Lung (tissue), 11 donors: ENCODE measurements at regions not wholly inside any gene's neighbourhood (a gene's known extent, or its start where the extent isn't known, plus 50 kb on each side); places are given as distances from the start of the nearest gene placed in this dataset.

ENCODE experiments used
- ATAC-seq: fragments of 200-7000 bp; cut with Tn5 transposase; one replicate; pipeline ENCODE4 v1.9.1; 2020; ENCODE audit warnings: moderate number of reproducible peaks; ENCODE audit not compliant: insufficient read depth, low FRiP score
- DNase-seq, 3 donors: peaks; one replicate each; pipeline ENCODE4 v3.0.0-alpha.2; 2013 to 2017
- H3K27ac ChIP-seq, 2 donors: one replicate each; pipeline ENCODE4 v1.5.1; 2013; ENCODE audit warnings: mild to moderate bottlenecking in 2 of 2, moderate library complexity in 2 of 2, control low read depth in 1 of 2, inconsistent platforms in 1 of 2, low read depth in 1 of 2, low read length in 1 of 2
- H3K27me3 ChIP-seq, 3 donors: one replicate each; pipeline ENCODE4 v1.5.1; 2013; ENCODE audit warnings: low read length in 2 of 3; ENCODE audit not compliant: control insufficient read depth in 3 of 3, insufficient read depth in 3 of 3
- H3K36me3 ChIP-seq, 4 donors: one replicate each; pipeline ENCODE4 v1.5.1; 2013; ENCODE audit warnings: low read length in 4 of 4, mild to moderate bottlenecking in 1 of 4, moderate library complexity in 1 of 4; ENCODE audit not compliant: control insufficient read depth in 4 of 4, insufficient read depth in 4 of 4
- H3K4me1 ChIP-seq, 5 donors: one replicate each; pipeline ENCODE4 v1.5.1; 2013; ENCODE audit warnings: low read length in 5 of 5, mild to moderate bottlenecking in 2 of 5, moderate library complexity in 1 of 5; ENCODE audit not compliant: control insufficient read depth in 5 of 5, insufficient read depth in 5 of 5
- H3K4me3 ChIP-seq: one replicate; pipeline ENCODE4 v1.5.1; 2013; ENCODE audit warnings: mild to moderate bottlenecking, control low read depth, moderate library complexity
- H3K9ac ChIP-seq, 2 donors: one replicate each; pipeline ENCODE4 v1.5.1; 2013; ENCODE audit warnings: low read length in 2 of 2, control low read depth in 1 of 2; ENCODE audit not compliant: insufficient read depth in 1 of 2
- H3K9me3 ChIP-seq, 4 donors: one replicate each; pipeline ENCODE4 v1.5.1; 2013; ENCODE audit warnings: low read length in 3 of 4, mild to moderate bottlenecking in 1 of 4, moderate library complexity in 1 of 4; ENCODE audit not compliant: control insufficient read depth in 4 of 4, insufficient read depth in 3 of 4
- CTCF ChIP-seq: IDR thresholded peaks from 2 replicates; pipeline ENCODE4 v1.5.1; 2012; ENCODE audit warnings: mild to moderate bottlenecking; ENCODE audit errors: control extremely low read depth, extremely low read depth
- WGBS, 2 donors: extraction: QIAGEN DNeasy Blood & Tissue Kit; methylation state at CpG; one replicate each; pipeline ENCODE4 v1.1.7; 2013; 5-methylcytosine and 5-hydroxymethylcytosine counted together
- donor health status: control.
- donor health status: control.
- donor health status: Bipolar disorder and iron deficiency.
- donor health status: healthy.
- donor health status: DM: yes; HTN: yes; CAD: no.

- H3K4me1 ChIP-seq, result no peaks in the 10 kb centered on the region
- DNase-seq, result no peak
- no peaks in the 10 kb centered on the region for H3K36me3 ChIP-seq
- H3K27me3 ChIP-seq, result no peaks in the 10 kb centered on the region
- ATAC-seq, result no peak
- TF ChIP-seq CTCF, result no peak
- H3K9me3 ChIP-seq, result no peaks in the 10 kb centered on the region
- H3K4me3 ChIP-seq, result no peak overlapping the region
- no peak overlapping the region for H3K27ac ChIP-seq
- WGBS, 2 donors, result 78 to 90% methylated on average over 2 of the region's 2 CpGs
- no peak overlapping the region for H3K9ac ChIP-seq
These were observed 208.9 kb upstream of the PRR16 start for GRCh38 chr5:120255214-120255613.

GRCh38 chr5:120256376-120256775, 207.7 kb upstream of the PRR16 start:
- no peaks in the 10 kb centered on the region for H3K9me3 ChIP-seq
- no peak for TF ChIP-seq CTCF
- H3K9ac ChIP-seq, result no peak overlapping the region
- H3K27me3 ChIP-seq, result no peaks in the 10 kb centered on the region
- no peak for ATAC-seq
- H3K4me1 ChIP-seq, result no peaks in the 10 kb centered on the region
- no peak for DNase-seq
- H3K36me3 ChIP-seq, result no peaks in the 10 kb centered on the region
- WGBS, 2 donors, result 67 to 85% methylated on average over 1 of the region's 1 CpG
- H3K4me3 ChIP-seq, result no peak overlapping the region
- H3K27ac ChIP-seq, result no peak overlapping the region

DNA sequence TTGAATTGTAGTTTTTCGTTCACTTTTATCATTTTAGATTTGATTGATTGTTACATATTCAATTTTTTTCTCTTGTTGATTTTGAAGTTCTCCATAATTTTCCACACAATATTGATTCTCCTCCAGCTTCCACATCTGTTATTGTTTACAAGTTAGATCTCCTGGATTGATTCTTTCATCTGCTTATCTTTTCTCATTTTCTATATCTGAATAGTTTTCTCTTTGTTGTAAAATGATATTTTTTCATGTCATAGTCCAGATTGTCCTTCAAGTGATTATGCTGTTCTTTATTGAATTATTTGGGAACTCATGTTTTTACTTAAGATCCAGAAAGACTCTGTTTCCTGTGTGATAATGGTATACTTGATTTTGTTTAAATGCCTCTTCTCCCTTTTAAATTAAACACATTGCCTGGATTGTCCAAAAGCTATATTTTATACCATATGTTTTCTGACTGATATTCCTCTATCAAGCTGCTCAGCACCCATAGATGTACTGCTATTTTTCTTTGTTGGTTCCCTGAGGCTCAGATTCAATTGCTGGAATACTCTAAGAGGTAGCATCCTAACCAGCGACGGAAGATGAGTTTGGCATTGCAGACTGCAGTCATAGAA, 206.6 kb upstream of the PRR16 start:
- no peaks in the 10 kb centered on the region for H3K4me1 ChIP-seq
- H3K27me3 ChIP-seq, result no peaks in the 10 kb centered on the region
- no peak for DNase-seq
- H3K4me3 ChIP-seq, result no peak overlapping the region
- no peaks in the 10 kb centered on the region for H3K36me3 ChIP-seq
- ATAC-seq, result no peak
- H3K9me3 ChIP-seq, result no peaks in the 10 kb centered on the region
- no peak overlapping the region for H3K27ac ChIP-seq
- no peak overlapping the region for H3K9ac ChIP-seq
- TF ChIP-seq CTCF, result no peak
- 85 to 93% methylated on average over 3 of the region's 3 CpGs for WGBS, 2 donors

- H3K4me3 ChIP-seq, result no peak overlapping the region
- DNase-seq (peak in 2 of 3 donors; percentile 15 to 23), ATAC-seq (no peak)
- H3K4me1 ChIP-seq, result no peaks in the 10 kb centered on the region
- H3K27me3 ChIP-seq, result no peaks in the 10 kb centered on the region
- 22 to 50% methylated on average over 4 of the region's 4 CpGs for WGBS, 2 donors
- no peaks in the 10 kb centered on the region for H3K9me3 ChIP-seq
- no peak overlapping the region for H3K9ac ChIP-seq
- TF ChIP-seq CTCF, result no peak
- H3K27ac ChIP-seq, result no peak overlapping the region
- no peaks in the 10 kb centered on the region for H3K36me3 ChIP-seq
These were observed 206.0 kb upstream of the PRR16 start for GRCh38 chr5:120258123-120258522.
